HG02852 (cell line): ENCODE measurements at regions not wholly inside any gene's neighbourhood (a gene's known extent, or its start where the extent isn't known, plus 50 kb on each side); places are given as distances from the start of the nearest gene placed in this dataset.
"Not testable (repeated sequence)": the region's sequence is repeated elsewhere in the genome, so short reads cannot be mapped to it uniquely, and the experiment has no call there.

ENCODE experiments used
- ATAC-seq: cut with Tn5 transposase; IDR thresholded peaks from one replicate; pipeline ENCODE4 v1.9.1; 2021; ENCODE audit warnings: mild to moderate bottlenecking, moderate library complexity; ENCODE audit not compliant: unreplicated experiment

DNA sequence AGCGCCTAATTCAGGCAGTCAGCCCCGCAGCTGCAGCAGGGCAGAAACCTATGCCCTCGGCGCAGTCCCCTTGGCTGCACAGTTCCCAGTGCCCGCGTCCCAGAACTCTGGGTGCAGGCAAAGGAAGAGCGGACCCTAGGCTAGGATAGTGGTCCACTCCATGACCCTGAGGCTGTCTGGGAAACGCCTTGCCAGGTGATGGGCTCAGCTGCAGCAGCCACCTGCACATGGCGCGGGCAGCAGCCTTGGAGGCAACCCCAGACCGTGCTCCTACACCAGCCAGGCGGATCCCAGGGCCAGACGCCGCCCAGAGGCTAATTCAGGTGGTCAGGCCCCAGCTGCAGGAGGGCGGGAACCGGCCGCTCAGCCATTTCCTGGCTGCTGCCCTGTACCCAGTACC is 83.0 kb downstream of the POTEC start:
- not testable (repeated sequence) for ATAC-seq

DNA sequence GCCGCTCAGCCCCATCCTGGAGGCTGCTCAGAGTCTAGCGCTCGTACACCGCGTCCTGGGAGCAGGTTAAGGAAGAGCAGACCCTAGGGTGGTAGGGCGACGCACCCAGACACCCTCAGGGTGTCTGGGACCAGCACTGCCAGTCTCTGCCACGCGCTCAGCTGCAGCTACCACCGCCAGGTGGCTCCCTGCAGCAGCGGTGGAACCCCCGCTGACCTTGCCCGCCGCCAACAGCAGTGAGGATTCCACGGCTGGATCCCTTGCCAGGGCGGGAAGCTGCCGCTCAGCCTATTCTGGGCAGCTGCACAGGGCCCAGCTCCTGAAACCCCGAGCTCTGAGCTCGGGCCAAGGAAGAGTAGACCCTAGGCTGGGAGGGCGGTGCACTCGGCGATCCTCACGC is 83.6 kb downstream of the POTEC start:
- ATAC-seq = not testable (repeated sequence)

DNA sequence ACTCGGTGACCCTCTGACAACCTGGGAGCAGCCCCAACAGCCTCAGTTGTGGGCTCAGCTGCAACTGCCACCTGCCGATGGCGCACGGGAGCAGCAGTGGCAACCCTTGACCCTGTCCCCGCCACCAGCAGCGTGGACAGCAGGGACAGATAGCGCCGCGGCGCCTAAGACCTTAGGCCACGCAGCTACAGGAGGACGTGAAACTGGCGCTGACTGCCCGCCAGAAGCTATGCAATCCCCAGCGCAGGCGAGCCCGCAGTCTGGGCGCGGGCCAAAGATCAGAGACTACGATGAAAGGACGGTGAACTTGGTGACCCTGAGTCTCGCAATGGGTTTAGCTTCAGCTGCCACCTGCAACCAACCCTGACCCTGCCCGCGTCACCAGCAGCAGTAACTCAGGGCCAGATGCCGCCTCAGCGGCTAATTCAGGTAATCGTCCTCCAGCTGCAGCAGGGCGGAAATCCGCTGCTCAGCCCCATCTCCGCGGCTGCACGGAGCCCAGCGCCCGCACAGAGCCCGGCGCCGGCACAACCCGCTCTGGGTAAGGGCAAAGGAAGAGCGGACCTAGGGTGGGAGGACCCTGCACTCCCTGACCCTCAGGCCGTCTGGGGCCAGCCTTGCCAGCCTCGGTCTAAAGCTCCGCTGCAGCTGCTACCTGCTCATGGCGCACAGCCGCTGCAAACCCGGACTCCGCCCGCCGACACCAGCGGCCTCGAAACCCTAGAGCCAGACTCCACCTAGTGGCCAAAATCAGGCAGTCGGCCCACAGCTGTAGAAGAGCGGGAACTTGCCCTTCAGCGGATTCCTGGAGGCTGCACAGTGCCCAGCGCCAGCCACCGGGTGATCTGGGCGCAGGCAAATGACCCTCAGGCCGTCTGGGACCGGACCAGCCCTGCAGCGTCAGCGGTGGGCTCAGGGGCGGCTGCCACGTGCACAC is 85.1 kb downstream of the POTEC start:
- ATAC-seq = not testable (repeated sequence)

DNA sequence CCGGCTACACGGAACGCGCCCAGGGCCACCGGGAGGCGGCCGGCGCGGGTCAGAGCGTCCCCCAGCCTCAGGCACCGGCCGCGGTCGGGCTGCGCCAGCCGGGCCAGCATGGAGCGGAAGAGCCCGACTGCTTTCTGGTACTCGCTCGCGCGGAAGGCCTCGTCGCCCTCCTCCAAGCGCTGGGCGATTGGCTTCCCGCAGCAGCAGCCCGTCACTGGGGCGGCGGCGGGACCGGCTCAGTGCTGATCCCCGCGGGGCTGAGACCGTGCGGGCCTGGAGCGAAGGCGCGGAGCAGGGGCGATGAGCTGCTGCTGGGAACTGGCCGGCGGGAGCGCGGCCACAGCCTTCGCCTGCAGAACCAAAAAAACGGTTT is 92.8 kb downstream of the POTEC start:
- ATAC-seq = not testable (repeated sequence)

DNA sequence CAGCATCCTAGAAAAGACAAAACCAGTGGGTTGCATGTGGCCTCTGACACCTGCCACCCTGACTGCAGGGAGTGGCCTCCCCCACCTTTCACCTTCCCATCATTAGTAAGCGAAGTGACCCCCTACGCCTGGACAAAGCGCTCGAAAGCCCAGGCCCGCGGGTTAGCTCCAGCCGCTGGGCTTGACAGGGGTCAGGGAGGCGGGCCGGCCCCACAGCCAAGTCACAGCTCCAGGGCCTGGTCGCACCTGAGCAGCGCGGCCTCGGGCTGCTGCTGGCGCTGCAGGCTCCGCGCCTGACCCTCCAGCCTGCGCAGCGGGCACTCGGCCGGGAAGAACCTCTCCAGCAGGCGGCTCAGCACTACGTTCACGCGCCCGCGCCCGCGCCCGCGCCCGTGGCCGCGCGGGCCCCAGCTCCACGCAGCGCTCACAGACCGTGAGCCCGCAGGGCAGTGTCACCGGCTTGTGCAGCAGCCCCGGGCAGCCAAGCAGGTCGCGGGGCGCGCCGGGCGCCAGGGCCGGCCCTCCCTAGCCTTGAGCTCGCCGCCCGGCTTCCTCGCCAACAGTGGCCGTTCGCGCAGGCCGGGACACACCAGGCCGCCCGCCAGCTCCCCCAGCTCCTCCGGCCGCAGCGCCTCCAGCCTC is 93.3 kb downstream of the POTEC start:
- not testable (repeated sequence) for ATAC-seq

DNA sequence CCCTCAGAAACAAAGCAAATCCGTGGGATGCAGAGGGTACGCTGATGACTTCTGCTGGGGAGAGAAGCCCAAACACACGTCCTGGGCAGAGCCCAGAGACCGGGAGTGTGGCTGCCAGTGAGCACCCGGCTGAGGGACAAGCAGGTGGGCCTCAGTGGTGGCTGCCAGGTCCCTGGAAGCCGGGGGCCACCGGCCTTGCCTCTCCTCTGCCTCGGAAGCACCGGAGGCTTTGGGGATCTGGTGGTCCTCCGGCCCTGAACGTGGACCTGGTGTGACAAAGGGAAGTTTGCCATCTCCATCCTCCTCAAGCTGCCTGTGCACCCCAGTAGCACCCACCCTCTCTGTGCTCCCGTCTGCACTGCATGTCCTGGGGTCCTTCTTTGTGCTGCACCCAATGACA is 94.3 kb downstream of the POTEC start:
- not testable (repeated sequence) for ATAC-seq

DNA sequence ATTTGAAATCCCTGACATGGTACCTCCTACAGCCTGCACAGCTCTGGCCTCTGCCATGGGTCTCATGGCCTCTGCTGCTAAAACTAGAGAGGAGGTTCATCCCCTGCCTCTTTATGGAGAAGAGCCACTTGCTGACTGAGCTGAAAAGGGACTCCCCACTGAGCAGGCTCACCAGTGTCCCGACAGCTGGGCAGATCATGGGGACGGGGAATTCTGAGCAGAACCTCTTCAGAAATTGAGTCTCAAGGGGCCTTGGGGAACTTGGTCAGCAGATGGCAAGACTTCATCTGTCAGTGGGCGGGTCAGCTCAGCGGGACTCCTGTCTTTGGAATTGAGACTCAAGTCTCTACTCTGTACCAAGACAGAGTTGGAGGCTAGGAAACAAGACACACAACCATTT is 95.7 kb downstream of the POTEC start:
- not testable (repeated sequence) for ATAC-seq

DNA sequence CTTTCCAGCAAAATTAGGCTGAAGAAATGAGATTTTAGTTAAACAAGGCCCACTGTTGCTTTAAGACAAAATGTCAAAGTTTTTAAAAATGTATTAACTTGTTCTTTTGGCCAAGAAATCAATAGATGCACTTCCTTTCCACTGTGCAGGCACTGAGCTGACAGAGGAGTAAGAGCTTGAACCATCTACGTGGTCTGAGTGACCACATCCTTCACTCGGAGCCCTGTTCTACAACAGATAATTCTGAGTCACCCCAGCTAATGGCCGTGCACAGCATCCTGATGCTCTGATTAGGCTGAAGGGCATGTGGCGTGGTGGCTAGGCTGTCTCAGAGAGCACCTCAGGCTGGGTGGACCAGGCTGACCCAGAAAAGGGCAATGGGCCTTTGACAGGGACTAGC is 107.9 kb downstream of the POTEC start:
- ATAC-seq = not testable (repeated sequence)

DNA sequence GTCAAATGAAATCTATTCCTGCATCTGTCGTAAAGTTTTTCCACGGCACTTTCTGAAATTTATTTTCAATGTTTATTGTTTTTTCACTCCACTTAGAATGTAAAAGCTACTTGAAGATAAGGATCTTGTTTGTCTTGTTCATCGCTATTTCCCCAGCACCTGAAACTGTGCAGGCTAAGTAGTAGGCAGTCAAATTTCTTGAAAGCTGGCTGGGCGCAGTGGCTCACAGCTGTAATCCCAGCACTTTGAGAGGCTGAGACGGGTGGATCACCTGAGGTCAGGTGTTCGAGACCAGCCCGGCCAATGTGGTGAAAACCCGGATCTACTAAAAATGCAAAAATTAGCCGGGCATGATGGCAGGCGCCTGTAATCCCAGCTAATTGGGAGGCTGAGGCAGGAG is 111.0 kb downstream of the POTEC start:
- not testable (repeated sequence) for ATAC-seq

DNA sequence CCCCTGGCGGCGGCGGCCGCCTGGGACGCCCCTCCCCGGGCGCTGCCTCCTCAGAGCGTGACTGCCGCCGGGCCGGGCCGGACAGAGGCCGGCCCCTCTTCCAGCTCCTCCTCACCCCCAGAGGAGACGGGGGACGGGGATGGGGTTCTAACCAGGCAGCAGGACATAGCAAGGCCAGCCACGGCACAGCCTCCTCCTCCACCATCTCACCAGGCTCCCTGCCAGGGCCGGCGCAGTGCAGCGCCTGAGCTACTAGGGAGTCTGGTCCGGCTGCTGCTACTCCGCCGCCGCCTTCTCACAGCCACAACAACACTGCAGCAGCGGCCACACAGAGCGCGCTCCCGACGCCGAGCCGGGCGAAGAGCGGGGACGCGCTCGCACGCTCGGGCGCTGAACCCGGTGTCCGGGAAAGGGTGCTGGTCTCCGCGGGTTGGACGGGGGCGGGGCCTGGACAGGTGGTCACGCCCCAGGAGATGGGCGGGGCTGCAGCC is 112.3 kb downstream of the POTEC start:
- ATAC-seq = not testable (repeated sequence)

DNA sequence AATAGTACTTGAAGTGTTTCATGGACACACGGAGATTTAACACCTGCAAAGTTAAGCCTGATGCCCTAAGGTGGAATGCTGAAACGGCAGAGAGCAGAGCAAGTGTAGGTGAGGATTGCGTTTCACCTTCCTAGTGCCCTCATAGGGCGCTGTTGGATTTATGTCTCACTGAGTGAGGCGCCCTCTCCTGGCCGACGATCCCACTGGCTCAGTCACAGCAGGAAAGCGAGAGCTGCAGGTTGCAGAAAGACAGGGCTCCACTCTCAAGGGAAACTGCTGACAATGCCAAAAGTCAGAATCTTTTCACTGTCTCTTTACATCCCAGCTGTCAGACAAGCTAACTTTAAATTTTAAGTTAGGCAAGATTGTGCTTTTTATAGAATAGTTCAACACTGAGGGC is 127.6 kb downstream of the POTEC start:
- not testable (repeated sequence) for ATAC-seq

DNA sequence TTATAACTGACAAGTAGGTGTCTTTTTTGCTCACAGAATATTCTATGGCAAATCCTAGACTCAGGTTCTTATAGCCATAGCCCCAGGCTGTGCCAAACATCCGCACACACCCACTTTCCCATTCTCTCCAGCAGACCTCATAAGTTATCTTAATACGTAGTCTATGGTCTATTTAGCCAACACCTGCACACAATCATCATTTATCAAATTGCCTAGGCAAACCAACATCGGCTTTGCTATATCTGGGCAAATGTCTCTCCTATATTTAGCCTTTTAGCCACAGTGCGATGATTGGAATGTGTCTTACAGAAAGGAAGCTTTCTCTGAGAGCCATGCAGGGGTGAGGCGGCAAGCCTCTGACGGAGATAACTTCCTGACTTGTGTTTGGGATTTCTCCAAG is 128.0 kb downstream of the POTEC start:
- not testable (repeated sequence) for ATAC-seq

DNA sequence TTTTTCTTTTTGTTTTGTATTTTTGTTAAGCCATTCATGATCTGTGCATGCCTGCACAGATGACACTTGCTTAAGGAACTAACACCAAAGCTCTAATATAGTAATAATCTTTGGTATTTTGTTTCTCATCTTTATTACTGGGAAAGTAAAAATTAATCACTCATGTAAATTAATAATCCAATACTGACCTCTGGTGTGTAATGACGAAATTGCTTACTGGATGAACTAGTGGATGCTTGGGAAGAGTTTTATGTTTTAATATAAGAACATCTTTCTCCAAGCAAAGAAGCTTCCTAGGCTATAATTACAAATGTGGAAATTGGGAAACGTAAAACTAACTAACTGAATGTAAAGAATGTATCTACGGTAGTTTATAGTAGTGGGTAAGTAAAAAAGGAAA is 147.9 kb downstream of the POTEC start:
- ATAC-seq = not testable (repeated sequence)

DNA sequence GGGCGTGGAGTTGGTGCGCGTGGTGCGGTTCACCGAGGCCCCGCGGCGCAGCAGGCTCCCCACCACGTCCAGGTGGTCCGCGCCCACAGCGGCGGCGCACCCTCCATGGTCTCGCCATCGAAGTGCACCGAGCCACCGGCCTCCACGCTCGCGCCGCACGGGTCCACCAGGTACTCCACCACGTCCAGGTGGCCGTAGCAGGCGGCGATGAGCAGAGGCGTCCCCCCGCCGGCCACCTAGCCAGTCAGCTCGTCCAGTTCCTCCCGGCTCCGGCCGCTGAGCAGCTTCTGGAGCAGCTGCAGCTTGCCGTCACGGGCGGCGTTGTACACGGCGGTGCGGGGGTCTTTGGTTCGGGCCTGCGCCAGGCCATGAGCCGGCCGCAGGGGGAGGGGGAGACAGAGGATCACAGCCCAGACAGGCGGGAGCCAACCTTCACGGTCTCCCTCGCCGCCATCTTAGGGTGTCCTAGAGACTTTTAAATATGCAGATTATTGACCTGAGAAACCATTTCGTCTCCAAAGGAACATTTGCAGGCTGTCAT is 149.8 kb downstream of the POTEC start:
- not testable (repeated sequence) for ATAC-seq

DNA sequence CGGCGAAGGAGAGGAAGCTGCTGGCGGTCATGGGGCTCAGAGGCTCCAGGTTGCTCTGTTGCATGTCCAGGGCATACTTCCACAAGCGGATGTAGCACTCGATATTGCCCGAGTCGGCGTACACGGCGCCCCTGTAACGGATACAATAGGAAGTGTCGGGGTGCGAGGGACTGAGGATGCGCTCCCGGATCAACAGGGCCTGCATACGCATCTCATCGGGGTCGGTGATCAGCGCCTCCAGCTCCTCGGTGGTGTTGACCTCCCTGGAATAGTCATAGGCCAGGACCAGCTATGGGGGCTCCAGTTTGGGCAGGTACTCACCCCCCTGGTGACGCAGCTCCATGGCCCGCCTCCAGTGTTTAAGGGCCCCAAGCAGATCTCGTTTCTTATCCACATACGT is 150.8 kb downstream of the POTEC start:
- ATAC-seq = not testable (repeated sequence)

DNA sequence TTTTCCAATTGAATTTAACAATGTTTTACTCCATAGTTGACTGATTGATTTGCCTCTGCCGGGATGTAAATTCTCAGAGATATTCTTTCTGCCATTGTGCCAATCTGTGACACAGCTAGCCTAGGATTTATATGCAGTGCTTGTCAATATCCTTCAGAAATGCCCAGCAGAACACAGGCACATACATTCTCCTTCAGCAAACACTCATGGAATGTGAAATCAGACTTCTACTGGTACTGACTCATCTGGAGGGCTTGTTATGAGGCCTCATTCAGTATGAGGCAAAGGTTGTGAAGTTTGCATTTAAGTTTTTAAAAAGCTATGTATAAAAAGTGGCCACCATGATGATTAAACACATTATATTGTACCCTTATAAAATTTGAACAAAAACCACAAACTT is 158.4 kb downstream of the POTEC start:
- ATAC-seq = not testable (repeated sequence)

DNA sequence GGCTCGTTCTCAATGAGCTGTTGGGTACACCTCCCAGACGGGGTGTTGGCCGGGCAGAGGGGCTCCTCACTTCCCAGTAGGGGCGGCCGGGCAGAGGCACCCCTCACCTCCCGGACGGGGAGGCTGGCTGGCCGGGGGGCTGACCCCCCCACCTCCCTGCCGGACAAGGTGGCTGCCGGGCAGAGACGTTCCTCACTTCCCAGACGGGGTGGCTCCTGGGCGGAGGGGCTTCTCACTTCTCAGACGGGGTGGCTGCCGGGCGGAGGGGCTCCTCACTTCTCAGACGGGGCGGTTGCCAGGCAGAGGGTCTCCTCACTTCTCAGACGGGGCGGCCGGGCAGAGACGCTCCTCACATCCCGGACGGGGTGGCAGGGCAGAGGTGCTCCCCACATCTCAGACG is 160.7 kb downstream of the POTEC start:
- ATAC-seq = not testable (repeated sequence)

DNA sequence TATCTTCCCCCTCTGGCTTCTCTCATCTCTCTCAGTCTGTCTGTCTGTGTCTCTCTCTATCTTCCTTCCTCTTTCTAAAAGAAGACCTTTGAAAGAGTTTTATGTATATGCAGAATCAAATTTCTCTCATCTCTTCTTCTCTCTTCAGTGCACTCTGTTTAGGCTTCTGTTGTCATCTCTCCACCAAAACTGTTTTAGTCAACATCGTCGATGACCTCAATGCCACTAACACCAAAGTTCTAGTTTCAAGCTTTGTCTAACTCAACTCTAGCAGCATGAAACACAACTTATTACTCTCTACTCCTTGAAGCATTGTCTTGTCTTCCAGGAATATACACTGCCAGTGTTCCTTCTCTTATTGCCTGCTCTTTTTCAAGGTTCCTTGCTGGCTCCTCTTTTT is 163.9 kb downstream of the POTEC start:
- ATAC-seq = not testable (repeated sequence)

DNA sequence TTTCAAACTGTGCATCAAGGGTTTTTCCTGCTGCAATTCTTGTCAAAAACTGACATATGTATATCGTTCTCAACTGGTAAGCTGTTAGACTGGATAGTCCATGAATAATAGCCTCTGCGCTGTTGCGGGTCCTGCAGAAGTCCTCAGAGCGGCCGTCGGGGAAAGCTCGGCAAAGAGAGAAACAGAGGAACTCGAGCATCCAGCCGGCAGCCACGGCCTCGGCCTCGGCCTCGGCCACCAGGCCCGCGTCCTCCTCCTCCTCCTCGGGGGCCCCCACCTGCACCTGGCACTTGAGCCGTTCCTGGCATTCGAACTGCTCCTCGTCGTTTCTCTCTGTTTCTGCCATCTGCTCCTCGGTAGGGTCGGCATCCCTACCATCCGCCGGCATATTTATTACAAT is 165.0 kb downstream of the POTEC start:
- ATAC-seq = not testable (repeated sequence)

DNA sequence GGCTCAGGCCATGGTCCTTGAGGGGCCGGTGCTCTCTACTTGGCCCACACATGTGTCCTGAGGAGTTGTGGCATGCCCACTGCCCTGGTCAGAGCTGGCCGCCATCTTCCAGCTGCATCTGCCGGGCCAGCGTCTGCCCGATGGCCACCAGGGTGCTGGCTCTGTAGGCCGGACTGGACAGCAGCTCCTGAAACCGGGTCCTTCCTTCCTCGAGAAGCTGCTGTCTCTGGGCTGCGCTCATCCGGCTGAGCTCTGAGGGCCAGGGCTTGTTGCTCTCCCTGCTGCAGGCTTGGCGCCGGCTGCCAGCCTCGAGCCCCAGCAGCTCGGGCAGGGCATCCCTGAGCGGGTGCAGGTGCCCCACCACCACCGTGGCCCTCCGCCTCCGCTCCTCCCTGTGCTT is 182.1 kb downstream of the POTEC start:
- not testable (repeated sequence) for ATAC-seq

DNA sequence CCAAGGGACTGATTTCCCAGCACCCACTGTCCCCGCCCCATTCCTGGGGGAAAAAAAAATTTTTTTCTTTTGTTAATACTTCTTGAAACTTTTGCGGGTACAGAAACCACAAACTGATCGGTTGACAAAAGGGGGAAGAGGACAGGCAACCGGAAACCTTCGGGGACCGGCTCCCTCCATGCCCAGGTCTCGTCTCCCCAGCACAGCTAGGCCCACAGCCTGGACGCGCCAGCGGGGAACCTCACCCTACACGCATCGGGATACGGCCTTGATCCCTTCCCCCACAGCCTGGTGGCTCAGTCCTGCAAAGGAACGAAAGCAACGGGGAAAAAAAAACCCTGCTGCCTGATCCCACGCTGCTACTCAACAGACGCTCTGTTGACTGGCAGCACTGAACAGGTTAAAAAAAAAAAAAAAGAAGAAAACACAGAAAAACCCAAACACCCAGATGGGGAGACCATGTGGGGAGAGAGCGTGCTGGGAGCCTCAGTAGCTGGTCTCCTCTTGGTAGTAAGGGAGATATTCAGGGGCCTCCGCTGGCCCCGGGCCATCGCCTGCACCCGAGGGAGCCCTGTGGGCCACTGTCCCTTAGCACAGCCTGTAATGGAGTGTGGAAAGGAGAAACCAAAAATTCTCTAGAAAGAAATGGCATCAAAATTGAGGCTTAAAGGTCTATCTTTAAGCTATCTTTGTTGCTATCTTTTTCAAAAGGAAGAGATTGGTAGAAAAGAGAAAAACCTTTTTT is 185.7 kb downstream of the POTEC start:
- not testable (repeated sequence) for ATAC-seq
